ENCODE measurements at regions not wholly inside any gene's neighbourhood (a gene's known extent, or its start where the extent isn't known, plus 50 kb on each side); places are given as distances from the start of the nearest gene placed in this dataset.

DNA sequence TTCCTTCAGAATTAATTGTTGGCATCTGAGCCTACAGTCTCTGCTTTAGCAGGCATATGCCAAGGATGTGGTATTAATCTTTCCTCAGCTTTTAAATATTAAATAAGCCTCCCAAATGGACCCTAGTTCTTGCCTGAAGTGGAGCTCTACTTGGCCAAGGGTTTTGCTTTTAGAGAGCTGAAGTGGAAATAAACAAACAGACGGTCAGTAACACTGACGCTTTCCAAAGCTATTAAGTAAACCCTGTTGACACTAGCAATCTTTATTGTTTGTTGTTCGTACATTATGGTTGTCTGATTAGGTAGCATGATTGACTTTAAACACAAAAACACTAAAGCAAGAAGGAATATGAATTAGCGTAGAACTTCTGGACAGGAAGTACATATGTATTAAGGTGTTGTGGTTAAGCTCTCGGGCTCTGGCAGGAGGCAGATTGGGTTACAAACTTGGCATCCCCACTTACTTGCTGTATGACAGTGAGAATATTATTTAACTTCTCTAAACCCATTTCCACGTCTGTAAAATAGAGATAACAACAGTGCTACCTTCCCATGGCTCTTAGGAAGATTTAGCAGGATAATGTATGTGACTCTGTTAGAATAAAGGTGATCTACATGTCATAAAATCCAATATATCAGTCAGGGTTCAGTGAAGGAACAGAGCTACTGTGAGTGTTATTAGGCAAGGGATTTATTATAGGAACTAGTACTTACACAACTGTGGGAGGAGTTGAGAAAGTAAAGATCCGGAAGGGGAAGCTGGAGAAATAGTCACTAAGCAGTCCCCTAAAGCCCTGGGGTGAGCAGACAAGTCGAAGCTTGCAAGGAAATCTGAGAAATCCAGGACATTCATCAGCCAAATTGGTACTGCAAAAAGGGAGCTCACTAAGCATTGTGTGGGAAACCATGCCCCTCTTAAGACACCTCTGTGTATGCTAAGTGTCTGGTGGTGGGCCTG, 92.2 kb upstream of the ATF7IP start:
- TF ChIP-seq, protein P1, sequence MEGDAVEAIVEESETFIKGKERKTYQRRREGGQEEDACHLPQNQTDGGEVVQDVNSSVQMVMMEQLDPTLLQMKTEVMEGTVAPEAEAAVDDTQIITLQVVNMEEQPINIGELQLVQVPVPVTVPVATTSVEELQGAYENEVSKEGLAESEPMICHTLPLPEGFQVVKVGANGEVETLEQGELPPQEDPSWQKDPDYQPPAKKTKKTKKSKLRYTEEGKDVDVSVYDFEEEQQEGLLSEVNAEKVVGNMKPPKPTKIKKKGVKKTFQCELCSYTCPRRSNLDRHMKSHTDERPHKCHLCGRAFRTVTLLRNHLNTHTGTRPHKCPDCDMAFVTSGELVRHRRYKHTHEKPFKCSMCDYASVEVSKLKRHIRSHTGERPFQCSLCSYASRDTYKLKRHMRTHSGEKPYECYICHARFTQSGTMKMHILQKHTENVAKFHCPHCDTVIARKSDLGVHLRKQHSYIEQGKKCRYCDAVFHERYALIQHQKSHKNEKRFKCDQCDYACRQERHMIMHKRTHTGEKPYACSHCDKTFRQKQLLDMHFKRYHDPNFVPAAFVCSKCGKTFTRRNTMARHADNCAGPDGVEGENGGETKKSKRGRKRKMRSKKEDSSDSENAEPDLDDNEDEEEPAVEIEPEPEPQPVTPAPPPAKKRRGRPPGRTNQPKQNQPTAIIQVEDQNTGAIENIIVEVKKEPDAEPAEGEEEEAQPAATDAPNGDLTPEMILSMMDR (IDR thresholded peaks at IDR 0.05) = no peak

DNA sequence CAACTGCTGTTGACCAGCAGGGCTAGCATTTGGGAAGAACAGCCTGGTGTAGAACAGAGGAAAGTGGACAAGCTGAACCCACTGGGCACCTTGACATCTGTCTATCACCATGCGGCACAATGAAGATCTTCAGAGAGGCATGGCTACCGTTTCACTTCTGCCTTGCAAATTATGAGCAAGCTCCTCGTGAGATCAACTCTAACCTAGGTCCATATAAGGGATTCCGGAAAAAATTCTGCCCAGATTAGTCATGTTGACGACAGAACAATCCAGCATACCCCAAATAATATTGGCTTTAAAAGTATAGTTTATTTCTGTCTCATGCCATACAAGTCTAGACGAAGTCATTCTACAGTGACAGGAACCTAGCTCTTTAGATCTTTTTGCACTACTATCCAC, 91.6 kb upstream of the ATF7IP start:
- TF ChIP-seq, protein P1 (IDR thresholded peaks at IDR 0.05) = no peak

DNA sequence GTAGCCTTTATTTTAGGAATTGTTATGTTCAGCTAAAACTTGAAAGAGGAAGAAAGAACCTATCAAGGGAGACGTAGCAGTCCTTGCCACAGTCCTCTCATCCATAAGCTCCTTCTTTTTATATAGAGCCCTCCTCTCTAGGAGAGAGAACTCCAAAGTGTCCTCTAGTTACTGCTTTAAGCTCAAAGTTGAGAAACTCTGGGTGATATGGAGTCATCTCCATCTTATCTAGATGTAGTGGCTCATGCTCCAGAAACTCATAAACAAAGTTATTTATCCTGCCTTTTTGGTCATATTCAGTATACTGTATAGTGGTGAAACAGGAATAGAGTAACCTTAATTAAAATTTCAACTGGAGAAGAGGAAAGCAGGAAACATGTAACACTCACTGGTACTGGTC, 90.4 kb upstream of the ATF7IP start:
- TF ChIP-seq, protein P1 (IDR thresholded peaks at IDR 0.05) = no peak

DNA sequence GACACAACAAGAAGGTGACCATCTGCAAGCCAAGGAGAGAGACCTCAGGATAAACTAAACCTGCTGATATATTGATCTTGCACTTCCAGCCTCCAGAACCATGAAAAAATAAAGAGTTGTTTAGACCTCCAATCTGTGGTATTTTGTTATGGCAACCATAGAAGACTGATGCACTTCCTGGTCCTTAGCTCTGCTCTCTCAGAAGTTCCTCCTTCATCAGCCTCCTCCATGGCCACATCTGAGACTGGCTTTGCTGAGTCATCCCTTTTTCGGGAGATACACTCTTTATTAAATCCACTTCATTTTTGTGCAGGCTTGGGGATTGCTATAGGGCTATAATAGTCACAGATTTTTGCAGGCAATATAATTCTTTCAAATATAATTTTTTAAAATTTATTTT, 89.6 kb upstream of the ATF7IP start:
- TF ChIP-seq, protein P1 (IDR thresholded peaks at IDR 0.05) = no peak

DNA sequence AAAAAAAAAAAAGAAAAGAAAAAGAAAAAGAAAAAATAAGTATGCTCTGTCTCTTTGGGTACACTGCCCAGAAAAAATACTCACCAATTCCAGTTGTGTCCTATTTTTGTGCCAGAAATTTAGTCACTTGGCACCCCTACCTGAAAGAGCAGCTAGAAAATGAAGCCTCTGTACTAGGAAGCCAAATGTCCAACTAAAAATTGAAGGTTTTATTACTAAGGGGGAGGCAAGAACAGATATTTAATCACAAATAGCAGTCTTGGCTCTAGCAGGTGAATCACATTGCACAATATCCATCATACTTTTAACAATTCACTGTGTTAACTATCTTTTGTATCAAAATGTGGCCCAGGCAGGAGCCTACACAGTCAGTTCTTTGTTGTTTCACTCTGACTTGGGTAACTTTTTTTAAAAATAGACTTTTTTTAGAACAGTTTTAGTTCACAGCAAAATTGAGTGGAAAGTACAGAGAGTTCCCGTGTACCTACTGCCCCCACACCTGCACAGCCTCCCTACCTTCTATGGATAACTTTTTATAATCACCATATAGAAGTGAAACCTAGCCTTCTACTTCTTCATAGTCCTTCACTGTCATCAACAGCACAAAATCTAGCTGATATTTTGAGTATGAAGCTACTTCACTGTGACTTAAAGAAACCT, 87.1 kb upstream of the ATF7IP start:
- TF ChIP-seq, protein P1 (IDR thresholded peaks at IDR 0.05) = no peak

DNA sequence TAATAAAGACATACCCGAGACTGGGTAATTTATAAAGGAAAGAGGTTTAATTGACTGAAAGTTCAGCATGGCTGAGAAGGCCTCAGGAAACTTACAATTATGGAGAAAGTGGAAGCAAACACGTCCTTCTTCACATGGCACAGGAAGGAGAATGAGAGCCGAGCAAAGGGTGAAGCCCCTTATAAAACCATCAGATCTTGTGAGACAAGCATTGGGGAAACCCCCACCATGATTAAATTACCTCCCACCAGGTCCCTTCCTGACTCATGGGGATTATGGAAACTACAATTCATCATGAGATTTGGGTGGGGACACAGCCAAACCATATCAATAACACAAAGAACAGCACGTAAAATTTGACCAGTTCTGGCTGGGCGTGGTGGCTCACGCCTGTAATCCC, 85.6 kb upstream of the ATF7IP start:
- TF ChIP-seq, protein P1 (IDR thresholded peaks at IDR 0.05) = no peak

DNA sequence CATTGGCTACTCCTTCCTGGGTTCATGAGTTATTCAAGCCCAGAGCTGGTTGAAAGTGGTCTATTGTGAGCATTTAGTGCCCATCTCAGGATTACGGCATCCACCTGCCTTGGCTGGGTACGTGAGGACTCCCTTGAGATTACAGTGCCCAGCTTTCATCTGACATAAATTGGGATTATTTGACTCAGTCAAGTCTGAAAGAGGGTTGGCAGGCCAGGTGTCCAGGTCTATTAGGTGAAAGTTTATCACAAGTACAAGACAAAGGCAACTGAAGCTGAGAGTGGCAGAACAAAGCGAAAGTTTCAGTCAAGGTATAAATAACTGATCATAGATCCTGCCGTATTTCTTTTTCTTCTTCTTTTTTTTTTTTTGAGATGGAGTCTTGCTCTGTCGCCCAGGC, 84.6 kb upstream of the ATF7IP start:
- TF ChIP-seq, protein P1 (IDR thresholded peaks at IDR 0.05) = no peak
